Middle frontal gyrus (tissue), 1 donor: ENCODE measurements at regions not wholly inside any gene's neighbourhood (a gene's known extent, or its start where the extent isn't known, plus 50 kb on each side); places are given as distances from the start of the nearest gene placed in this dataset.

ENCODE experiments used
- DNase-seq: peaks from one replicate; pipeline ENCODE4 v3.0.0-alpha.2; 2015; ENCODE audit warnings: low spot score; ENCODE audit errors: extremely low spot score

DNA sequence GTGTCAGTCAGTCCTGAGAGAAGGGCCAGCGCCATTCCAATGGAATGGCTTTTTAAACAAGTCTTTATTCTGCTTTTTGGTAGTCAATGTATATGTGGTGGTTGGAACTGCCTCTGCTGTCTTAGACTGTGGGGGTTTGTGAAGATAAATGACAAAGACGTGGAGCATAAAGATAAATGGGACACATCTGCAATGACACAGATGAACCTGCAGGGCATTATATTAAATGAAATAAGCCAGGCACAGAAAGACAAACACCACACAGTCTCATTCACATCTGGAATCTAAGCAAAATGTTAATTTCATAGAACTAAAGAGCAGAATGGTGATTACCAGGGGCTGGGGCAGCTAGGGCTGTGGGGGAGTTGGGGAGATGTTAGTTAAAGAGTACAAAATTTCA is 912.8 kb upstream of the MAN1A1 start:
- no peak for DNase-seq

DNA sequence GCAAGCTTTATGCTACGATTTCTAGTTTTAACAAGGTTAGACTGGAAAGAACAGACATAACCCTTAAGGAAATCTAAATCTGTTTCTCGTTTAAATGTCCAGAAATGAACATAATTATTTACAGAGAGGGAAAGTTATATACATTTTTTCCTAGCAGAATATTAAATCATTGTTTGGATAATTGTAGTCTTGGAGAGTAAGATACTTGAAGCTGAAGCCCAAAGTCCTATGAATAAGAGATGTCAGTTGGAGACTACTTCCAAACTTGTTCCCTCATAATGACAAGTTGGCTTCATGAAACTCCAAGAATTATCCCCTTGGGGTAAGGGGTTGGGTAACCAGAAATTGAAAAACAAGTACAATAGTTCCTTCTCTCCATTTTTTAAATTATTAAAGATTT is 911.1 kb upstream of the MAN1A1 start:
- no peak for DNase-seq

DNA sequence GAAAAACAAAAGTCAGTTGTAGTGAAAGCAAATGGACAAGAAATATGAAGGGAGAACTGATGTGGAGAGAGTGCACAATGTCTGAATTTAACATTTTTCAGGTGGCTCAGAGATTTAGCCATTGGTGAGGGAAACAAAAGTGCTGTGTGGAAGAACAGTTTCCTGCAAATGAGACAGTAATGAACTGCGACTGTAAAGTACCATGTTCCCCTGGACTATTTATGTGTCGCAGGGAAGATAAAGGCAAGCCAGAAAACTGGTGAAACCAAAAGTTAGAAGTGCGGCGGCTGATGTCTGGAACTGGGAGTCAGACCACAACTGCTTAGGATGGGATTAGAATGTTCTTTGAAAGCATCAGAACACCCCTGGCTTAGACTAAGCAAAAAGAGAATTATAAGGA is 905.1 kb upstream of the MAN1A1 start:
- no peak for DNase-seq

DNA sequence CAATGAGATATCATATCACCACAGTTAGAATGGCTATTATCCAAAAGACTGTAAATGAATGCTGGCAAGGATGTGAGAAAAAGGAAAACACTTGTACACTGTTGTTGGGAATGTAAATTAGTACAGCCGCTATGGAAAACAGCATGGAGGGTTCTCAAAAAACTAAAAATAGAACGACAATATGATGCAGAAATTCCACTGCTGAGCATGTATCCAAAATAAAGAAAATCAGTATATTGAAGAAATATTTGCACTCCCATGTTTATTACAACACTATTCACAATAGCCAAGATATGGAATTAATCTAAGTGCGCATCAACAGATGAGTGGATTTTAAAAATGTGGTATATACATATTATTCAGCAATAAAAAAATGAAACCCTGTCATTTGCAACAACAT is 898.9 kb upstream of the MAN1A1 start:
- no peak for DNase-seq

DNA sequence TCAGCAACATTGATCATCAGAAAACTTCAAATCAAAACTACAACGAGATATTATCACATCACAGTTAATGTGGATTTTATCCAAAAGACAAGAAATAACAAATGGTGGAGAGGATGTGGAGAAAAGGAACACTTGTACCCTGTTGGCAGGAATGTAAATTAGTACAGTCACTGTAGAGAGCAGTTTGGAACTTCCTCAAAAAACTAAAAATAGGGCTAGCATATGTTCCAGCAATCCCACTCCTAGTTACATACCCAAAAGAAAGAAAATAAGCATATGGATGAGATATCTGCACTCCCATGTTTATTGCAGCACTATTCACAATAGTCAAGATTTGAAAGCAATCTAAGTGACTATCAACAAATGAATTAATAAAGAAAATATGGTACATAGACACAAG is 887.7 kb upstream of the MAN1A1 start:
- DNase-seq: no peak

DNA sequence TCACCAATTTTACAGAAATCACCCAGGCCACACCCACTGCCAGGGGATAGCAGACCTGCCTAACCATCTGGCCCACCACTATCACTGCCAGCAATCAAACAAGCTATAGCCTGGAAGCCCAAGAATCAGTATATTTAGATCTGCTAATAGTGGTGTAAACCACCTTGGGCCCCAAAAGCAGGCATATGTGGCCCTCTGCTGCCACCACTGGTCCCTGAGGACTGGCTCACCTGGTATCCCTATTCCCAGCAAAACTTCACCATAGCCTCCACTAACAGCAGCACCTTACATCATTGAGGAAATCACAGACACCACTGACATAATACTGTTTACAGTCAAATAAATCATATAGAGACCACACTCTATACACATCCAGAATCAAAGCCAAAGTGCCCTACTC is 880.4 kb upstream of the MAN1A1 start:
- DNase-seq: no peak

DNA sequence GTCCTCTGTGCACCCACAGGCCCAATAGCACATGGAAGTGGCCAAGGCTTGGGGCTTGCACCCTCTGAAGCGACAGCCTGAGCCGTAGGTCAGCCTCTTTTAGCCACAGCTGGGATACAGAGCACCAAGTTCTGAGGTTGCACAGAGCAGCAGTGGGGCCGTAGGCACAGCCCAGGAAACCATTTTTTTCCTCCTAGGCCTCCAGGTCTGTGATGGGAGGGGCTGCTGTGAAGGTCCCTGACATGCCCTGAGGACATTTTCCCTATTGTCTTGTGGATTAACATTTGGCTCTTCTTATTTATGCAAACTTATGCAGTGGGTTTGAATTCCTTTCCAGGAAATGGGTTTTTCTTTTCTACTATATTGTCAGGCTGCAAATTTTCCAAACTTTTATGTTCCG is 878.7 kb upstream of the MAN1A1 start:
- DNase-seq: no peak

DNA sequence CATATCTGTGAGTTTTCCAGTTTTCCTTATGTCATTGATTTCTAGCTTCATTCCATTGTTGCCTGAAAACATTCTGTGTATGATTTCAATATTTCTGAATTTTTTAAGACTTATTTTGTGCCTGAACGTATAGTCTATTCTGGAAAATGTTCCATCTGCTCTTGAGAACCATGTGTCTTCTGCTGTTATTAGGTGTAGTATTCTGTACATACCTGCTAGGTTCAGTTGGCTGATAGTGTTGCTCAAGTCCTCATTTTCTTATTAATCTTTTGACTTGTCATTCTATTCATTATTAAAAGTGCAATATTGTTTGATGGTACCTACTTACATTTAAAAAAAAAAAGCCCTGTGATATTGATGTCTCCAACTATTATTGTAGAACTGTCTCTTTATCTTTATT is 869.8 kb upstream of the MAN1A1 start:
- no peak for DNase-seq

DNA sequence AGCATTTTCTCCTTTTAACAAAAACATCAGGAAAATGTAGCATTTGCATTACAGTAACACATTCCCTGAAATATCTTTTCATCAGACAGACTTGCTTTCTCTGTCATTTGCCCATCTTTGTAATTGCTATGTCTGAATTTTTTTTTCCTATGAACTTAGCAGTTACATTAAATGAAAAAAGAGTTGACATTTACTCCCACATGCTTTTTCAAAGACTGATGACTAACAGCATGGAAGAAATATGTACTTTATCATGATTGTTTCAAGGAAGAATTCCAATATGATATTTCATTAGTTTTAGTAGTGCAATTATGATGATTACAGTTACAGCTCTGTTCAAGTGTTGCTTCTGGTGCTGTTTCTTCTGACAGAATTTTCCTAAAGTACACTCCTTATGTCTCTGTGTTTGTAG is 864.5 kb upstream of the MAN1A1 start:
- DNase-seq: no peak

DNA sequence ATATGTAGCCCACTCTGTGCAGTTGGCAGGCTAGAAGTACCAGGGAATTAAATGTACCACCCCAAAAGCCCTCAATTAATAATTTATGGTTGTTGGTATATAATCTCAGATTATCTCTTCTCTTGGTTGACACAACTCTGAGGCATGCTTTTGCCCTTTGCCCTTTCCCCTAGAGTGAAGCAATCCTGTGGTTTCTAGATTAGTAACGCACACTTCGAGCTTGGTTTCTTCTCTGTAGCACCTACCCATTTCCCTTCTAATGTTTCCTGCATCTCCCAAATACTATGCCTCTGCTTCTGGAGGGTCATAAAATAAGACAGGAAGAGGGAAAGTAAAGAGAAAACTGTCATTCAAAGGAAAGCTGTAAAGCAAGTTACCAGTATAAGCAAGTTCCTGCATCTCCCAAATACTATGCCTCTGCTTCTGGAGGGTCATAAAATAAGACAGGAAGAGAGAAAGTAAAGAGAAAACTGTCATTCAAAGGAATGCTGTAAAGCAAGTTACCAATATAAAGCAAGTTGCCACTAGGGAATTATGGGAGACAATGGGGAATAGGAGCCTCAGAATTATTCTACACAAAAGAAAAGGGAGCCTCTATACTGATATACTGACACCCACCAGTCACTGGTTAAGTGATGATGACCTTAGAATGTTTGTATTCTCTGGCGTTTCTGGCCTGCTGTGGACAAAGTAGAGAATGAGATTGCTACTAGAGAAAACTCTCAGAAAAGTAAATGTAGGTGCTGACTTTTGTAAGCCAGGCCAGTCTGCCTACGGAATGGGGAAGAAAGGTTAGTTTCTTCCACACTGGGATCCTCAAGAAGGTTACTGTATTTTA is 862.6 kb upstream of the MAN1A1 start:
- DNase-seq: no peak

DNA sequence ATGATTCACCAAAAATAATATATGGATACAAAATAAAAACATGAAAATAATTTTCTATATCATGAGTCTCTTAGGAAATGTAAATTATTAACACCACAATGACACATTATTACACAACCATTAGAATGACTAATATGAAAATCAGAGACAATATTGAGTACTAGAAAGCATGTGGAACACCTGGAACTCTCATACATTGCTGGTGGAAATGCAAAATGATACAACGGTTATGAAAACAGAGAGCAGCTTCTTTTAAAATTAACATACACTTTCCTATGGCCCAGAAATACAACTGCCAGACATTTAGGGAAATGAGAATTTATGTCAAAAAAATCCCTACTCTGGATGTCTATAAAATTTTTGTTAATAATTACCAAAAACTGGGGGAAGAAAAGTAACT is 853.3 kb upstream of the MAN1A1 start:
- DNase-seq: no peak

DNA sequence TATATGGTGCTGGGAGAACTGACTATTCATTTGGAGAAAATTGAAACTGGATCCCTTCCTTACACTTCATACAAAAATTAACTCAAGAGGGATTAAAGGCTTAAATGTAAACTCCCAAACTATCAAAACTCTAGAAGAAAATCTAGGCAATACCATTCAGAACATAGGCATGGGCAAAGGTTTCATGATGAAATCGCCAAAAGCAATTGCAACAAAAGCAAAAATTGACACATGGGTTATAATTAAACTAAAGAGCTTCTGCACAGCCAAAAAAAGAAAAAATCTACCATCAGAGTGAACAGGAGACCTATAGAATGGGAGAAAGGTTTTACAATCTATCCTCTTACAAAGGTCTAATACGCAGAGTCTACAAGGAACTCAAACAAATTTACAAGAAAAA is 851.3 kb upstream of the MAN1A1 start:
- no peak for DNase-seq

DNA sequence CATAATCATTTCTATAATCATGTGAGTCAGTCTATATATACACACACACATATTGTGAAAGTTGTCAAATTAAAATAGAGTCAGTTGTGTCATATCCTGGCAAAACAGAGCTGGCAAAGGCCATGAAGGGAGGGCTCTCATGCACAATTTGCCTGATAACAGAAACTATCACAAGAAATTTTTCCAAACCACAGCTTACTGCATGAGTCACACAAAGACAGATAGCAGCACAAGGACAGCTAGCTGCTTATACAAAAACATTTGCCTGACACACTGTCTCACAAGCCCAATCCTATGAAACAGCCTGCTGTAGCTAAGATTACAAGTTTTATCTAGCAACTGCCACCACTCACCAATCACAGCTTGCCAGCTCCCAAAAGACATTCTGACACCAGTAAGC is 848.5 kb upstream of the MAN1A1 start:
- DNase-seq: no peak

DNA sequence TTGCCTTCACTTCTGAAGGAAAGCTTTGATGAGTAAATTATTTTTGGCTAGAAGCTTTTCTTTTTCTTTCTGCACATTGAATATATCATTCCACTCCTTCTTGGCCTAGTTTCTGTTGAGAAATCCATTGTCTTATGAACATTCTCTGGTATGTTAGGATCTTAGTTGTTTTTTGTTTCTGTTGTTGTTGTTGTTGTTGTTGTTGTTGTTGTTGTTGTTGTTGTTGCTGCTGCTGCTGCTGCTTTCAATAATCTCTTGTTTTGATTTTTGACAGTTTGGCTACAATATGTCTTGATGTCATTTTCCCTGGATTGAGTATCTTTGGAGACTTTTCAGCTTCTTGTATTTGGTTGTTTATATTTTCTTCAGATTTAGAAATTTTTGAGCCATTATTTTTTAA is 836.5 kb upstream of the MAN1A1 start:
- DNase-seq: no peak

DNA sequence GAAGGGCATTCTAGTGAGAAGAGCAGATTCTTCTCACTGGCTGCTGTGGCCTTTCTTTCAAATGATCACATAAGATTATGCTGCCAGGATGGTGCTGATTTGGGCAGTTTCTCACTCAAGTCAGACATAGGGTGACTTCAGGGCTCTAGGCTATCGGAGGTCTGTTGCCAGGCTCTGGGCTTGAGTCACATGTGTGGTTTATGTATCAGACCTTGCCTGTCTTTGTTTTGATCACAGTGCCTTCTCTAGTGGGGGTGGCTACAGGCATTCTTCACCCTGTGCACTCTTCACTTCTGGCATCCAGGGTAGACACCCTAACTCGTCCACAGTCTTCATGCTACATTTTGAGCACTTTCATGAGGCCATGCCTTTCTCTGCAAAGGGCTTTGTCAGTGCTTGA is 823.7 kb upstream of the MAN1A1 start:
- no peak for DNase-seq

DNA sequence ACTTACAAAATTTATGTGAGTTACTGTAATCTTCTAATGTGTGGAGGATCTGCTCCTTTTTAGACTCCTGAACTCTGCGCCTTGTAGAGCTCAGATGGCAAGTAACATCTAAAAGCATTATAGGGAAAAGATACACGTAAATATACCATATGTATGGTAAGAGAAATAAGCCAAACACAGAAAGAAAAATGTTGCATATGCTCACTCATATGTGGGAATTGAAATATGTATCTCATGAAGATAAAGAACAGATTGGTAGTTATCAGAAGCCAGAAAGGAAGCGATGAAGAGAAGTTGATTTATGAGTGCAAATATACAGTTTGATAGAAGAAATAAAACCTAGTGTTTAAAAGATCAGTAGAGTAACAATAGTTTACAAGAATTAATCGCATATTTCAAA is 815.0 kb upstream of the MAN1A1 start:
- no peak for DNase-seq

DNA sequence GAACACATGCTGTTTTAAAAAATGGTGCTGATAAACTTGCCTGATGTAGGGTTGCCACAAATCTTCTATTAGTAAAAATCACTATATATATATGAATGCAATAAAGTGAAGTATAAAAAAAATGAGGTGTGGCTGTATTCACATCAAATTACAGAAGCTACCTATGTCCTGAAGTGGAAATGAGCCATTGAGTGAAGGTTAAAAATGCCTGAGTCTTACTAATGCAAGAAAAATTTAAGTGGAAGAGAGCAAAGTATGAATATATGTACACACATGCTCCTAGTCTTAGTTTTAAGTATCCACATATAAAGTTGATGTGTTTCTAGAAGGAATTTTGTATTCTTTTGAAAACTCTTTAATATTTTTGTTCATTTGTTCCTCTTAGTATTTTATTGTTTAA is 808.3 kb upstream of the MAN1A1 start:
- no peak for DNase-seq

DNA sequence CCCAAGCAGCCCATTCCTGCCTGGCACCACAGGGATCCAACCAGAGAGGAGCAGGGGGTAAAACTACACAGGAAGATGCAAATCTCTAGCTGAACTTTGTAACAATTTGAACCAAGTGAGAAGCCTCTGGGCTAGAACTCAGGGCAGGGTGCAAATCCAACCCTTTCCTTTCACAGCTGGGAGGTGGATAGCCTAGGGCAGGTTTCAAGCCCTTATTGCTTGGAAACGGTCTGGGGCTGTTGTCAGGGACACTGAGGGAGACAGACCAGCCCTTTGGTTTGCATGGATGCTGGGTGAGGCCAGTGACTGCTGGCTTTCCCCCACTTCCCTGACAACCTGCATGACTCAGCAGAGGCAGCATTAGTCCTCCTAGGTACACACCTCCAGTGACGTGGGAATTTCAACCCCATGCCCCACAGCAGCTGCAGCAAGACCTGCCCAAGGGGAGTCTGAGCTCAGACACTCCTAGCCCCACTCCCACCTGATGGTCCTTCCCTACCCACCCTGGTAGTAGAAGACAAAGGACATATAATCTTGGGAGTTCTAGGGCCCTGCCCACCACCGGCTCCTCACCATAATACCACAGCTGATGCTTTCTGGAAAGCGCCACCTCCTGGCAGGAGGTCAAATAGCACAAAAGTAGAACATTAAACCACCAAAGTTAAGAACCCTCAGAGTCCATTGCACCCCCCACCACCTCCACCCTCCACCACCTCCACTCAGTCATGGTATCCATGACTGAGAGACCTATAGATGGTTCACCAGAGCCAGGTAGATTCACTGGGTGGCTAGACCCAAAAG is 797.7 kb upstream of the MAN1A1 start:
- no peak for DNase-seq

DNA sequence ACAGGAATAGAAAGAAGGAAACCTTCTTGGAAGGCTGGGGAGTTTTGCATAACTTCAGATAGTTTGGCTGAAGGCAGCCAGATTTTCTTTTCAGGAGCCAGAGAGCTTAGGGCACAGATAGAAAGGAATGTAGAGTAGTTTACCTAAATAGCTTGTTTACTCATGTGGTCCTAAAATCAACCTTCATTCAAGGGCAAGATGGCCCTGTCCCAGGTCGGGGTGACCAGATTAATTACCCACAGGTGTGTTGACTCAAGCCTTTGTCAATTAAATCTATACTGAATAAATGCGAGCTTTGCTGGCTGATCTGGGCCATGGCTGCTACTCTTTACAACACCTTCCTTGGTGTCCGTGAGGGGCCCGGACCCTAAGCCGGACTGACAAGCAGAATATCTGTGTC is 792.0 kb upstream of the MAN1A1 start:
- DNase-seq: no peak

DNA sequence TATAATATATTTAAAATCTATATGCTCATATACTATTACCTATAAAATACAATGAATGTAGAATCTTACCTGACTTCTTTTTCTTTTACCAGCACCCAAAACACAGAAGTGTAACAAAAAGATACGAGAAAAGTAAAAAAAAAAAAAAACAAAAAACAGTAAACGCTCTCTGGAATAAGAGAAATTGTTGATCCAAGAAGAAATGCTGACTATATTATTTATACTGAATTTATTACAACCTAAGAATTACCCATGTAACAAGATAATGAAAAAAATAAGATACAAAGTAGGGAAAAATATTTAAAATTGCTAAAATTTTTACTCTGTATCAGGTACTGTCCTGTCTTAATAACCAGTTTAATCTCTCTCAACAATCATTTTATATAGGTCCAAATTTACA is 787.9 kb upstream of the MAN1A1 start:
- DNase-seq: no peak

DNA sequence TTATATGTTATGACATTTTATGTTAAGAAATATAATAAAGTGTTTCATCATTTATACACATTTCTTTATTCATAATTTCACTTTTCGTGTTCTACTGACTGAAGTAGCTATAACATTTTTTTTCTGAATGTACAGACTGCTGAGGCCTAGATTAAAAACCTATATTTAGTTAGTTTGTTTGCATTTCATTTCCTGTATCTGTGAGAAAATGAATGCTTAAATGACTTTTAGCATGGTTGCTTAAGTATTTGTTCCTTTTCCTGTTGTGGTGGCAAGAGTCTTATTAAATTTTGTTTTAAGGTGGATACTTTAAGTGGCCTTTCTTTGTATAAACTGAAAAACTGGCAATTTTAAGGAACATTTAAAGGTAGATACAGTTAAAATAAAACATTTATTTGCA is 779.7 kb upstream of the MAN1A1 start:
- no peak for DNase-seq

DNA sequence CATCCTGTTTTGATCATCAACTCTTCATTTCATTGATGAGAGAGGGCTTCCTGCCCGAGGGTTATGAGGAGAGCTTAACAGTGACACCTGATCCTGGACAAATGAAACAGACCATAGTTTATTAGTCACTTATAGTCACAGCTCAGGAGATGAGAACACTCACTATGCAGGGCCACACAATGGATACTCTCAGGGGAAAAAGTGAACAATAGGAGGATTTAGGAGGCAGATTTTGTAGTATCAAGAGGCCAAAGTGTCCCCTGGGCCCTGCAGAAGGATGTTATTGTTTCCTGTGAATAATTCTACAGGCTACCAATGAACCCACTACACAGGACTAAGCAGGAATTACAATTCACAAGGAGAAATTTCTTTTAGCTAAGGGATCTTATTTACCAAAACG is 772.8 kb upstream of the MAN1A1 start:
- DNase-seq: no peak

DNA sequence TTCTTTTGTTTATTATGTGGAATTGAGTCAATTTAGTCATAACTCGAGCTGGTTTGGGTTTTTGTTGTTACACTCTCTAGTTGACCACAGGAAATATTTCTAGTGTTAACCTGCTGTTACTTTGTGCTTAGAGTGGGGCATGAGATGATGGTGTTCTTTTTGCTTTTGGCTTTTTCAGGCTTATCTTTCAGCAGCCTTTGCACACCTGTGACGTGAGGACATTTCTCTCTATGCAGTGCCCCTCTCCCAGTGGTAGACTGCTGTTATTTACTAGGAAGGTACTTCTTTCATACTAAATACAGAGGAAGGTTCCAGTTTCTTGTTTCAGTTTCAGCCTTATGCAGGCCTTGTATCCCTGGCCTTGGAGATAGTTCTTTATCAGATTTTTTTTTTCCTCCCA is 766.8 kb upstream of the MAN1A1 start:
- DNase-seq: no peak
